ENCODE measurements at regions not wholly inside any gene's neighbourhood (a gene's known extent, or its start where the extent isn't known, plus 50 kb on each side); places are given as distances from the start of the nearest gene placed in this dataset.

DNA sequence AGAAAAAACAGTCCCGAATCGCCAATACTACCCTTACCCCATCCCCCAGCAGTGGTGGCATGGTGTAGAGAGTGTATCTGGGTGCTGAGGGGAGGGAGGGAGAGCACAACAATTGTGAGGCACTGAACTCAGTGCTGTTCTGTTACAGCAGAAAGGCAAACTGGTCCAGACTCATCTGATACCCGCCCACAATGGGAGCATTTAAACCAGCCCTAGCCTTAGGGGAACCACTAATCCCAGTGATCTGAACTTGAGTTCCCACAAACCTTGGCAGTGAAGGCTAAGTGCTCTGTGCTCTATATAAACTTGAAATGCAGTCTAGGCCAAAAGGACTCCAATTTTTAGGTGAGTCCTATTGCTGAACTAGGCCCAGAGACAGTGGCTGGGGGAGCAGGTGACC, 666.4 kb upstream of the PTCHD4 start:
- H3K27me3 ChIP-seq (ENCODE audit: control insufficient read depth in 4 of 4, insufficient read depth in 4 of 4, low read length in 3 of 4): no peaks in the 10 kb centered on the region
- no peak for DNase-seq (ENCODE audit: low spot score)
- H3K9ac ChIP-seq (ENCODE audit: low read depth in 1 of 2, low read length in 2 of 2): no peak overlapping the region
- no peaks in the 10 kb centered on the region for H3K36me3 ChIP-seq (ENCODE audit: control insufficient read depth in 4 of 4, insufficient read depth in 3 of 4, low read depth in 1 of 4, low read length in 3 of 4)
- no peaks in the 10 kb centered on the region for H3K4me1 ChIP-seq (ENCODE audit: control insufficient read depth in 4 of 4, insufficient read depth in 4 of 4, low read length in 3 of 4)
- WGBS: 74% methylated on average over 3 of the region's 3 CpGs
- no peaks in the 10 kb centered on the region for H3K9me3 ChIP-seq (ENCODE audit: control insufficient read depth in 4 of 4, low read length in 3 of 4)
- H3K27ac ChIP-seq (ENCODE audit: low read depth in 1 of 2, low read length in 2 of 2): no peak overlapping the region
- TF ChIP-seq TAF1 (conservative IDR thresholded peaks at IDR 0.05) (no peak), EGR1 (IDR thresholded peaks at IDR 0.05; ENCODE audit: low read depth in 2 of 2) (no peak), FOXA1 (IDR thresholded peaks at IDR 0.05) (no peak), GABPA (IDR thresholded peaks at IDR 0.05 in 1 of 2, conservative IDR thresholded peaks at IDR 0.05 in 1 of 2) (no peak), HNF4G (IDR thresholded peaks at IDR 0.05) (no peak)
- no peak overlapping the region for H3K4me3 ChIP-seq (ENCODE audit: low read depth in 1 of 3, low read length in 3 of 3)

DNA sequence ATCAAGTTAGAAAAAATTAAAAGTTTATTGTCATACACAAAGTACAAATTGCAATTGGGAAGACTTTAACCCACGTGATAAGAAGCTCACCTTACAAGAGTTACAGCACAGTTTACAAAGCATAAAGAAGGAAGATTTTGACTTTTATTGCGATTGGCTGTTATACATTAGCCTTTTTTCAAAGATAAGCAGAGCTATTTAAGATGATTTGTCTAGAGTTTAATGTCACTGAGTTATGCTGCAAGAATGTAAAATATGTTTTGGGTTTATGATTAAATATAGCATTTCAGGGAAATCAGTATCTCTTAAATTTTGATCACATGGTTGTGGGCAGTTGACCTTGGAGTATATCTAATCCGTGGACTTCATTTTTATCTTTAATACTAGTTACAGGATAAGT, 664.2 kb upstream of the PTCHD4 start:
- H3K4me1 ChIP-seq (ENCODE audit: control insufficient read depth in 4 of 4, insufficient read depth in 4 of 4, low read length in 3 of 4): no peaks in the 10 kb centered on the region
- no peak overlapping the region for H3K9ac ChIP-seq (ENCODE audit: low read depth in 1 of 2, low read length in 2 of 2)
- no peaks in the 10 kb centered on the region for H3K36me3 ChIP-seq (ENCODE audit: control insufficient read depth in 4 of 4, insufficient read depth in 3 of 4, low read depth in 1 of 4, low read length in 3 of 4)
- DNase-seq (ENCODE audit: low spot score): no peak
- H3K27ac ChIP-seq (ENCODE audit: low read depth in 1 of 2, low read length in 2 of 2): no peak overlapping the region
- H3K27me3 ChIP-seq (ENCODE audit: control insufficient read depth in 4 of 4, insufficient read depth in 4 of 4, low read length in 3 of 4): no peaks in the 10 kb centered on the region
- no peak for TF ChIP-seq EGR1 (IDR thresholded peaks at IDR 0.05; ENCODE audit: low read depth in 2 of 2)
- TF ChIP-seq GABPA (IDR thresholded peaks at IDR 0.05 in 1 of 2, conservative IDR thresholded peaks at IDR 0.05 in 1 of 2): no peak
- TF ChIP-seq YY1 (IDR thresholded peaks at IDR 0.05): no peak
- 56% methylated on average over 3 of the region's 3 CpGs for WGBS
- H3K9me3 ChIP-seq (ENCODE audit: control insufficient read depth in 4 of 4, low read length in 3 of 4): no peaks in the 10 kb centered on the region
- H3K4me3 ChIP-seq (ENCODE audit: low read depth in 1 of 3, low read length in 3 of 3): no peak overlapping the region

DNA sequence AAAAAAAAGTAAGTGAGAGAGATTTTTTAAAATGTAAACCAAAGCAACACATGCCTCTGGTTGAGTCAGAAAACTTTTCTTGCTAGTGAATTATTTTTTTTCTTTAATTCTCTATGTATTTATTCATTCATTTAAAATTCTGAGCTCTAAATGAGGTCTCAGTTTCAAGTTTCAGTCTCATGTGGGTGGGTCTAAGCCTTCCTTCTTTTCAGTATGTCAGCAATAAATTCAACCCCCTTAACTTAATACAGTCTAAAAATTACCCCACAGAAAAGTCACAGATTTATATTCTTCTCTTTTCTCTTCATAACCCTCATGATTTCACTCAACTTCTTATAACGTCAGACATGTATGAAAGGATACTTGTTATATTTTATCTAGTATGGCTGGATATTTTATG, 663.3 kb upstream of the PTCHD4 start:
- H3K27ac ChIP-seq (ENCODE audit: low read depth in 1 of 2, low read length in 2 of 2): no peak overlapping the region
- no peaks in the 10 kb centered on the region for H3K4me1 ChIP-seq (ENCODE audit: control insufficient read depth in 4 of 4, insufficient read depth in 4 of 4, low read length in 3 of 4)
- no peak for DNase-seq (ENCODE audit: low spot score)
- TF ChIP-seq, protein P1, sequence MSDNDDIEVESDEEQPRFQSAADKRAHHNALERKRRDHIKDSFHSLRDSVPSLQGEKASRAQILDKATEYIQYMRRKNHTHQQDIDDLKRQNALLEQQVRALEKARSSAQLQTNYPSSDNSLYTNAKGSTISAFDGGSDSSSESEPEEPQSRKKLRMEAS (IDR thresholded peaks at IDR 0.05): no peak
- TF ChIP-seq NR2F2 (IDR thresholded peaks at IDR 0.05) (no peak), HNF4A (conservative IDR thresholded peaks at IDR 0.05) (no peak), JUND (IDR thresholded peaks at IDR 0.05) (no peak), FOXA2 (IDR thresholded peaks at IDR 0.05) (no peak), SP1 (IDR thresholded peaks at IDR 0.05) (no peak), YY1 (IDR thresholded peaks at IDR 0.05) (no peak), RAD21 (IDR thresholded peaks at IDR 0.05) (no peak), RXRA (IDR thresholded peaks at IDR 0.05) (no peak), HNF4G (IDR thresholded peaks at IDR 0.05) (no peak), TAF1 (conservative IDR thresholded peaks at IDR 0.05) (no peak)
- TF ChIP-seq, protein P2, sequence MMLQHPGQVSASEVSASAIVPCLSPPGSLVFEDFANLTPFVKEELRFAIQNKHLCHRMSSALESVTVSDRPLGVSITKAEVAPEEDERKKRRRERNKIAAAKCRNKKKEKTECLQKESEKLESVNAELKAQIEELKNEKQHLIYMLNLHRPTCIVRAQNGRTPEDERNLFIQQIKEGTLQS (IDR thresholded peaks at IDR 0.05): no peak
- TF ChIP-seq, protein P3, sequence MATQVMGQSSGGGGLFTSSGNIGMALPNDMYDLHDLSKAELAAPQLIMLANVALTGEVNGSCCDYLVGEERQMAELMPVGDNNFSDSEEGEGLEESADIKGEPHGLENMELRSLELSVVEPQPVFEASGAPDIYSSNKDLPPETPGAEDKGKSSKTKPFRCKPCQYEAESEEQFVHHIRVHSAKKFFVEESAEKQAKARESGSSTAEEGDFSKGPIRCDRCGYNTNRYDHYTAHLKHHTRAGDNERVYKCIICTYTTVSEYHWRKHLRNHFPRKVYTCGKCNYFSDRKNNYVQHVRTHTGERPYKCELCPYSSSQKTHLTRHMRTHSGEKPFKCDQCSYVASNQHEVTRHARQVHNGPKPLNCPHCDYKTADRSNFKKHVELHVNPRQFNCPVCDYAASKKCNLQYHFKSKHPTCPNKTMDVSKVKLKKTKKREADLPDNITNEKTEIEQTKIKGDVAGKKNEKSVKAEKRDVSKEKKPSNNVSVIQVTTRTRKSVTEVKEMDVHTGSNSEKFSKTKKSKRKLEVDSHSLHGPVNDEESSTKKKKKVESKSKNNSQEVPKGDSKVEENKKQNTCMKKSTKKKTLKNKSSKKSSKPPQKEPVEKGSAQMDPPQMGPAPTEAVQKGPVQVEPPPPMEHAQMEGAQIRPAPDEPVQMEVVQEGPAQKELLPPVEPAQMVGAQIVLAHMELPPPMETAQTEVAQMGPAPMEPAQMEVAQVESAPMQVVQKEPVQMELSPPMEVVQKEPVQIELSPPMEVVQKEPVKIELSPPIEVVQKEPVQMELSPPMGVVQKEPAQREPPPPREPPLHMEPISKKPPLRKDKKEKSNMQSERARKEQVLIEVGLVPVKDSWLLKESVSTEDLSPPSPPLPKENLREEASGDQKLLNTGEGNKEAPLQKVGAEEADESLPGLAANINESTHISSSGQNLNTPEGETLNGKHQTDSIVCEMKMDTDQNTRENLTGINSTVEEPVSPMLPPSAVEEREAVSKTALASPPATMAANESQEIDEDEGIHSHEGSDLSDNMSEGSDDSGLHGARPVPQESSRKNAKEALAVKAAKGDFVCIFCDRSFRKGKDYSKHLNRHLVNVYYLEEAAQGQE (IDR thresholded peaks at IDR 0.05): no peak
- TF ChIP-seq, protein P4, sequence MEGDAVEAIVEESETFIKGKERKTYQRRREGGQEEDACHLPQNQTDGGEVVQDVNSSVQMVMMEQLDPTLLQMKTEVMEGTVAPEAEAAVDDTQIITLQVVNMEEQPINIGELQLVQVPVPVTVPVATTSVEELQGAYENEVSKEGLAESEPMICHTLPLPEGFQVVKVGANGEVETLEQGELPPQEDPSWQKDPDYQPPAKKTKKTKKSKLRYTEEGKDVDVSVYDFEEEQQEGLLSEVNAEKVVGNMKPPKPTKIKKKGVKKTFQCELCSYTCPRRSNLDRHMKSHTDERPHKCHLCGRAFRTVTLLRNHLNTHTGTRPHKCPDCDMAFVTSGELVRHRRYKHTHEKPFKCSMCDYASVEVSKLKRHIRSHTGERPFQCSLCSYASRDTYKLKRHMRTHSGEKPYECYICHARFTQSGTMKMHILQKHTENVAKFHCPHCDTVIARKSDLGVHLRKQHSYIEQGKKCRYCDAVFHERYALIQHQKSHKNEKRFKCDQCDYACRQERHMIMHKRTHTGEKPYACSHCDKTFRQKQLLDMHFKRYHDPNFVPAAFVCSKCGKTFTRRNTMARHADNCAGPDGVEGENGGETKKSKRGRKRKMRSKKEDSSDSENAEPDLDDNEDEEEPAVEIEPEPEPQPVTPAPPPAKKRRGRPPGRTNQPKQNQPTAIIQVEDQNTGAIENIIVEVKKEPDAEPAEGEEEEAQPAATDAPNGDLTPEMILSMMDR (IDR thresholded peaks at IDR 0.05; ENCODE audit: low read depth, low read length, missing input control): no peak
- 66% methylated on average over 1 of the region's 1 CpG for WGBS
- H3K27me3 ChIP-seq (ENCODE audit: control insufficient read depth in 4 of 4, insufficient read depth in 4 of 4, low read length in 3 of 4): no peaks in the 10 kb centered on the region
- no peak overlapping the region for H3K9ac ChIP-seq (ENCODE audit: low read depth in 1 of 2, low read length in 2 of 2)
- H3K36me3 ChIP-seq (ENCODE audit: control insufficient read depth in 4 of 4, insufficient read depth in 3 of 4, low read depth in 1 of 4, low read length in 3 of 4): no peaks in the 10 kb centered on the region
- H3K9me3 ChIP-seq (ENCODE audit: control insufficient read depth in 4 of 4, low read length in 3 of 4): no peaks in the 10 kb centered on the region
- H3K4me3 ChIP-seq (ENCODE audit: low read depth in 1 of 3, low read length in 3 of 3): no peak overlapping the region

All from liver (tissue), 8 donors.